Peyer's patch (tissue), 4 donors: ENCODE measurements at regions not wholly inside any gene's neighbourhood (a gene's known extent, or its start where the extent isn't known, plus 50 kb on each side); places are given as distances from the start of the nearest gene placed in this dataset.

Source experiments
- POLR2A ChIP-seq, 2 donors: fragments of 450-650 bp; IDR thresholded peaks; one replicate each; pipeline ENCODE4 v1.5.1; 2017; ENCODE audit warnings: antibody characterized with exemption in 2 of 2, mild to moderate bottlenecking in 2 of 2, moderate library complexity in 2 of 2
- TF ChIP-seq, protein P1 (sequence below), 6 experiments: fragments of 450-650 bp in 4 of 6; fragments of 200-600 bp in 2 of 6; sonication (generic) in 1 of 6; IDR thresholded peaks; one replicate each; pipeline ENCODE4 v1.5.1; 2017 to 2019; ENCODE audit warnings: antibody characterized with exemption in 6 of 6, mild to moderate bottlenecking in 3 of 6, moderate library complexity in 1 of 6

DNA sequence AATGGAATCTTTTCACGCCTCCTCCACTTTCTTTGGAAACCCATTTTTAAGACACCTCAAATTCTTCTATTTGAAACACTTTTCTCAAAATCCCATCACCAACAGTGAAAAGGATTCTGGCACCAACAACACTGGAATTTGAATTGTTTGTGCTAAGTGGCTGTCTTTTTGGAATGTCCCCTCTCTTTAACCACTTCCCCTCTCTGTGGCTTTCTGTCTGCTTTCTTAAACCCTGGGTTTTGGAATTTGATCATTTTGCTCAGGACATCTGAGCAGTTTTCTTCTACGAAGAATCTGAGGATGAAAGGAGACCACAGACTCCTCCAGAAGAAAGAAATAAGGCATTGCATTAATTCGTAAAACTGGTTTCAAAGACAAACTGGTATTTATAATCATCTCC is 89.0 kb downstream of the MXRA5 start:
- TF ChIP-seq, protein P1, sequence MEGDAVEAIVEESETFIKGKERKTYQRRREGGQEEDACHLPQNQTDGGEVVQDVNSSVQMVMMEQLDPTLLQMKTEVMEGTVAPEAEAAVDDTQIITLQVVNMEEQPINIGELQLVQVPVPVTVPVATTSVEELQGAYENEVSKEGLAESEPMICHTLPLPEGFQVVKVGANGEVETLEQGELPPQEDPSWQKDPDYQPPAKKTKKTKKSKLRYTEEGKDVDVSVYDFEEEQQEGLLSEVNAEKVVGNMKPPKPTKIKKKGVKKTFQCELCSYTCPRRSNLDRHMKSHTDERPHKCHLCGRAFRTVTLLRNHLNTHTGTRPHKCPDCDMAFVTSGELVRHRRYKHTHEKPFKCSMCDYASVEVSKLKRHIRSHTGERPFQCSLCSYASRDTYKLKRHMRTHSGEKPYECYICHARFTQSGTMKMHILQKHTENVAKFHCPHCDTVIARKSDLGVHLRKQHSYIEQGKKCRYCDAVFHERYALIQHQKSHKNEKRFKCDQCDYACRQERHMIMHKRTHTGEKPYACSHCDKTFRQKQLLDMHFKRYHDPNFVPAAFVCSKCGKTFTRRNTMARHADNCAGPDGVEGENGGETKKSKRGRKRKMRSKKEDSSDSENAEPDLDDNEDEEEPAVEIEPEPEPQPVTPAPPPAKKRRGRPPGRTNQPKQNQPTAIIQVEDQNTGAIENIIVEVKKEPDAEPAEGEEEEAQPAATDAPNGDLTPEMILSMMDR (IDR thresholded peaks at IDR 0.05), result no peak
- no peak for TF ChIP-seq POLR2A (IDR thresholded peaks at IDR 0.05)
